HCT116 (cell line): ENCODE measurements at regions not wholly inside any gene's neighbourhood (a gene's known extent, or its start where the extent isn't known, plus 50 kb on each side); places are given as distances from the start of the nearest gene placed in this dataset.

ENCODE experiments used
- ATAC-seq: fragments of 200-7000 bp; cut with Tn5 transposase; 2 replicates; pipeline ENCODE4 v1.9.1; 2020; ENCODE audit warnings: mild to moderate bottlenecking, moderate library complexity
- BruUV-seq: library from RNA; stranded (reverse); fragments of 400-500 nt; replicated peaks from 2 replicates; lab custom pipeline; 2021; lab: Mats Ljungman, UMichigan
- CTCF ChIA-PET: fragments of 300-600 bp; sonication (Branson Sonifier 250); formaldehyde crosslinking; loops from one replicate; lab custom pipeline; 2021; ENCODE audit warnings: antibody characterized with exemption; lab: Charles Lee
- POLR2A ChIA-PET: fragments of 300-600, 350-600 bp; sonication (Branson Sonifier 250); formaldehyde crosslinking; loops from one replicate; lab custom pipeline; 2021; ENCODE audit warnings: antibody characterized with exemption; lab: Charles Lee
- RAD21 ChIA-PET, 2 experiments: fragments of 300-600 bp; sonication (Branson Sonifier 250); formaldehyde crosslinking; loops; one replicate each; lab custom pipeline; 2023; ENCODE audit warnings: low total read pairs in 2 of 2; ENCODE audit not compliant: uncharacterized antibody in 2 of 2, unreplicated experiment in 2 of 2, low non-redundant PET in 1 of 2; lab: Charles Lee
- DNase-seq: peaks from one replicate; pipeline ENCODE4 v3.0.0-alpha.2; 2010; ENCODE audit warnings: low read depth, low spot score
- H2AFZ ChIP-seq: fragments of 200-600 bp; shearing (Covaris generic), sonication (generic); 2 replicates; pipeline ENCODE4 v1.6.1; 2017; ENCODE audit warnings: low read depth, mixed run types, mixed read lengths, antibody characterized with exemption, low read length; ENCODE audit not compliant: poor library complexity, severe bottlenecking
- H3K27ac ChIP-seq: 2 replicates; pipeline ENCODE4 v1.5.1; 2012; ENCODE audit warnings: low read depth, low read length
- H3K27me3 ChIP-seq: fragments of 200-600 bp; sonication (generic); 2 replicates; pipeline ENCODE4 v1.6.1; 2016; ENCODE audit warnings: mixed run types, low read length, mixed read lengths; ENCODE audit not compliant: insufficient read depth
- H3K36me3 ChIP-seq, 2 experiments: fragments of 200-500 bp in 1 of 2; fragments of 200-600 bp in 1 of 2; sonication (Bioruptor generic) in 1 of 2; sonication (generic) in 1 of 2; 2 replicates each; pipeline versions ENCODE4 v1.5.1 to v1.6.1; 2014 to 2016; ENCODE audit warnings: low read length in 2 of 2, inconsistent platforms in 1 of 2, mixed read lengths in 1 of 2, mixed run types in 1 of 2; ENCODE audit not compliant: insufficient read depth in 2 of 2, control insufficient read depth in 1 of 2
- H3K4me1 ChIP-seq, 2 experiments: fragments of 200-600 bp in 1 of 2; sonication (generic) in 1 of 2; 2 replicates each; pipeline versions ENCODE4 v1.5.1 to v1.6.1; 2012 to 2017; ENCODE audit warnings: low read length in 2 of 2, inconsistent platforms in 1 of 2, mild to moderate bottlenecking in 1 of 2, mixed read lengths in 1 of 2, mixed run types in 1 of 2, moderate library complexity in 1 of 2; ENCODE audit not compliant: insufficient read depth in 2 of 2, control insufficient read depth in 1 of 2
- H3K4me2 ChIP-seq: fragments of 200-600 bp; sonication (generic); 2 replicates; pipeline ENCODE4 v1.6.1; 2017; ENCODE audit warnings: mixed run types, low read length, mixed read lengths
- H3K4me3 ChIP-seq, 2 experiments: fragments of 200-600 bp in 1 of 2; sonication (generic) in 1 of 2; replicated peaks in 1 of 2; 2 replicates each; pipeline ENCODE4 v1.5.1; 2011 to 2016; ENCODE audit warnings: low read length in 2 of 2, control low read depth in 1 of 2, low read depth in 1 of 2, mild to moderate bottlenecking in 1 of 2, mixed read lengths in 1 of 2, mixed run types in 1 of 2
- H3K79me2 ChIP-seq: fragments of 200-600 bp; sonication (generic); 2 replicates; pipeline ENCODE4 v1.6.1; 2017; ENCODE audit warnings: mild to moderate bottlenecking, mixed run types, low read length, moderate library complexity, mixed read lengths; ENCODE audit not compliant: insufficient read depth
- H3K9ac ChIP-seq: fragments of 200-600 bp; sonication (generic); 2 replicates; pipeline ENCODE4 v1.6.1; 2016; ENCODE audit warnings: low read length, mixed read lengths
- H3K9me2 ChIP-seq: fragments of 200-600 bp; sonication (generic), shearing (Covaris generic); 2 replicates; pipeline ENCODE4 v1.6.1; 2017; ENCODE audit warnings: mixed run types, mild to moderate bottlenecking, moderate library complexity; ENCODE audit not compliant: insufficient read depth
- H3K9me3 ChIP-seq, 2 experiments: fragments of 200-500 bp in 1 of 2; fragments of 200-600 bp in 1 of 2; sonication (Bioruptor generic) in 1 of 2; sonication (generic) in 1 of 2; 2 replicates each; pipeline ENCODE4 v1.6.1; 2014 to 2017; ENCODE audit warnings: low read length in 2 of 2, mixed read lengths in 2 of 2, inconsistent platforms in 1 of 2, low read depth in 1 of 2, mild to moderate bottlenecking in 1 of 2, mixed run types in 1 of 2, moderate library complexity in 1 of 2; ENCODE audit not compliant: control insufficient read depth in 1 of 2, insufficient read depth in 1 of 2
- H4K20me1 ChIP-seq: fragments of 200-600 bp; sonication (generic), shearing (Covaris generic); 2 replicates; pipeline ENCODE4 v1.6.1; 2017; ENCODE audit warnings: mixed run types, mild to moderate bottlenecking, moderate library complexity; ENCODE audit not compliant: insufficient read depth
- CBX3 ChIP-seq: IDR thresholded peaks from 2 replicates; pipeline ENCODE4 v1.6.1; 2012; ENCODE audit warnings: low read depth
- CEBPB ChIP-seq: IDR thresholded peaks from 2 replicates; pipeline ENCODE4 v1.6.1; 2012; ENCODE audit warnings: low read depth
- EGR1 ChIP-seq: IDR thresholded peaks from 2 replicates; pipeline ENCODE4 v1.6.1; 2012; ENCODE audit warnings: low read depth
- EZH2 ChIP-seq: fragments of 200-600 bp; sonication (generic); IDR thresholded peaks from 2 replicates; pipeline ENCODE4 v1.6.1; 2017; ENCODE audit warnings: antibody characterized with exemption, mixed run types
- EZH2phosphoT487 ChIP-seq: fragments of 200-600 bp; IDR thresholded peaks from 2 replicates; pipeline ENCODE4 v1.6.1; 2018; ENCODE audit warnings: antibody characterized with exemption, borderline replicate concordance
- FOSL1 ChIP-seq: IDR thresholded peaks from 2 replicates; pipeline ENCODE4 v1.6.1; 2012; ENCODE audit warnings: low read depth
- JUND ChIP-seq: IDR thresholded peaks from 2 replicates; pipeline ENCODE4 v1.6.1; 2012
- POLR2A ChIP-seq: IDR thresholded peaks from 2 replicates; pipeline ENCODE4 v1.7.0; 2011; ENCODE audit warnings: borderline replicate concordance; ENCODE audit not compliant: insufficient read depth, insufficient read length; ENCODE audit errors: extremely low read depth
- POLR2AphosphoS5 ChIP-seq: IDR thresholded peaks from 2 replicates; pipeline ENCODE4 v1.6.1; 2011; ENCODE audit warnings: mild to moderate bottlenecking, low read depth, low read length, moderate library complexity
- RAD21 ChIP-seq: IDR thresholded peaks from 2 replicates; pipeline ENCODE4 v1.6.1; 2012; ENCODE audit warnings: low read depth, mild to moderate bottlenecking
- SIN3A ChIP-seq: IDR thresholded peaks from 2 replicates; pipeline ENCODE4 v1.6.1; 2012; ENCODE audit warnings: low read depth
- SP1 ChIP-seq: IDR thresholded peaks from 2 replicates; pipeline ENCODE4 v1.6.1; 2012; ENCODE audit warnings: low read depth
- SRF ChIP-seq: IDR thresholded peaks from 2 replicates; pipeline ENCODE4 v1.6.1; 2012; ENCODE audit warnings: low read depth
- TCF7L2 ChIP-seq: IDR thresholded peaks from 2 replicates; pipeline ENCODE4 v1.7.0; 2011; ENCODE audit warnings: borderline replicate concordance, inconsistent platforms; ENCODE audit not compliant: insufficient read depth, insufficient read length; ENCODE audit errors: extremely low read depth
- YY1 ChIP-seq: IDR thresholded peaks from 2 replicates; pipeline ENCODE4 v1.6.1; 2011; ENCODE audit warnings: low read length, low read depth, moderate library complexity, mild to moderate bottlenecking; ENCODE audit not compliant: insufficient replicate concordance; ENCODE audit errors: extremely low read depth
- ZFX ChIP-seq: fragments of 450-650 bp; IDR thresholded peaks from 2 replicates; pipeline ENCODE4 v1.6.1; 2017
- ZNF274 ChIP-seq: fragments of 200-500 bp; sonication (Bioruptor generic); IDR thresholded peaks from 2 replicates; pipeline ENCODE4 v1.6.1; 2014; ENCODE audit warnings: mild to moderate bottlenecking, low read depth, low read length, inconsistent platforms
- intact Hi-C: fragments of 100-400 bp; cut with micrococcal nuclease; formaldehyde crosslinking; loops from 2 replicates; pipeline ENCODE4 v1.10.0; 2022
- TF ChIP-seq, protein P1 (sequence below): IDR thresholded peaks from 2 replicates; pipeline ENCODE4 v1.6.1; 2011; ENCODE audit warnings: mild to moderate bottlenecking, low read length, moderate library complexity; ENCODE audit not compliant: insufficient replicate concordance; ENCODE audit errors: extremely low read depth

DNA sequence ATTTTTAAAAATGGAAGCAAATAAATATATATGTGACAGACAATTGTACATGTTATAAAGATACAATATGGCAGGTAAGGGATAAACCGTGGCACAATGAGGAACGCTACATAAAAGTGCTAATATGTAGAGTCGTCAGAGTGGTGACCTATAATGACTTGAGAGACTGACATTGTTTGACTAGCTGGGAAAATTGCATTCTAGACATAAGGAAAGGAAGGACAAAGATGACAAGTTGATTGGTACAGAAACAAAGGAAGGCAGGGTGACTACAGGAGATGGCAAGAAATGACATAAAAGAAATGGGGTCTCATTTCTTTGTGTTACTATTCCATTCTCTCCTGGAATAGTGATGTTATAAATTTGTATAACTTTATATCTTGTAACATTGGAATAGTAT lies 420.4 kb downstream of the DSC3 start:
- no peaks in the 10 kb centered on the region for H3K27me3 ChIP-seq
- H3K4me3 ChIP-seq, result no peak overlapping the region
- POLR2A ChIA-PET, result no interaction called here
- no peak for TF ChIP-seq CEBPB
- TF ChIP-seq POLR2A, result no peak
- TF ChIP-seq ZFX, result no peak
- no peak for TF ChIP-seq POLR2AphosphoS5
- no peak for TF ChIP-seq EZH2phosphoT487
- TF ChIP-seq, protein P1, sequence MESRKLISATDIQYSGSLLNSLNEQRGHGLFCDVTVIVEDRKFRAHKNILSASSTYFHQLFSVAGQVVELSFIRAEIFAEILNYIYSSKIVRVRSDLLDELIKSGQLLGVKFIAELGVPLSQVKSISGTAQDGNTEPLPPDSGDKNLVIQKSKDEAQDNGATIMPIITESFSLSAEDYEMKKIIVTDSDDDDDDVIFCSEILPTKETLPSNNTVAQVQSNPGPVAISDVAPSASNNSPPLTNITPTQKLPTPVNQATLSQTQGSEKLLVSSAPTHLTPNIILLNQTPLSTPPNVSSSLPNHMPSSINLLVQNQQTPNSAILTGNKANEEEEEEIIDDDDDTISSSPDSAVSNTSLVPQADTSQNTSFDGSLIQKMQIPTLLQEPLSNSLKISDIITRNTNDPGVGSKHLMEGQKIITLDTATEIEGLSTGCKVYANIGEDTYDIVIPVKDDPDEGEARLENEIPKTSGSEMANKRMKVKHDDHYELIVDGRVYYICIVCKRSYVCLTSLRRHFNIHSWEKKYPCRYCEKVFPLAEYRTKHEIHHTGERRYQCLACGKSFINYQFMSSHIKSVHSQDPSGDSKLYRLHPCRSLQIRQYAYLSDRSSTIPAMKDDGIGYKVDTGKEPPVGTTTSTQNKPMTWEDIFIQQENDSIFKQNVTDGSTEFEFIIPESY, result no peak
- no peak for TF ChIP-seq RAD21
- no peak for TF ChIP-seq EZH2
- no peak for TF ChIP-seq SIN3A
- TF ChIP-seq TCF7L2, result no peak
- TF ChIP-seq JUND, result no peak
- no peak for TF ChIP-seq YY1
- no peak for TF ChIP-seq ZNF274
- no peak for TF ChIP-seq SRF
- no peak for TF ChIP-seq FOSL1
- no peak for TF ChIP-seq EGR1
- TF ChIP-seq CBX3, result no peak
- no peak for TF ChIP-seq SP1
- TF ChIP-seq, all 23 proteins: peak for 0
- H3K79me2 ChIP-seq, result no peaks in the 10 kb centered on the region
- DNase-seq (no peak), ATAC-seq (no peak)
- peaks cover 2 to 9% of the 10 kb centered on the region in 2 experiments; a peak in 3 of 4 replicates for H3K4me1 ChIP-seq
- no peak overlapping the region for H3K9ac ChIP-seq
- H3K36me3 ChIP-seq, result no peaks in the 10 kb centered on the region
- no peaks in the 10 kb centered on the region for H4K20me1 ChIP-seq
- no TSS peak for BruUV-seq
- no peaks in the 10 kb centered on the region for H3K9me3 ChIP-seq
- no peaks in the 10 kb centered on the region for H3K9me2 ChIP-seq
- ChIA-PET RAD21 (no interaction called here), CTCF (no interaction called here)
- no peak overlapping the region for H3K4me2 ChIP-seq
- H2AFZ ChIP-seq, result no peak overlapping the region
- H3K27ac ChIP-seq, result no peak overlapping the region
- intact Hi-C loops, result no loop called here
